ENCODE measurements at regions not wholly inside any gene's neighbourhood (a gene's known extent, or its start where the extent isn't known, plus 50 kb on each side); places are given as distances from the start of the nearest gene placed in this dataset.
"Not testable (repeated sequence)": the region's sequence is repeated elsewhere in the genome, so short reads cannot be mapped to it uniquely, and the experiment has no call there.

DNA sequence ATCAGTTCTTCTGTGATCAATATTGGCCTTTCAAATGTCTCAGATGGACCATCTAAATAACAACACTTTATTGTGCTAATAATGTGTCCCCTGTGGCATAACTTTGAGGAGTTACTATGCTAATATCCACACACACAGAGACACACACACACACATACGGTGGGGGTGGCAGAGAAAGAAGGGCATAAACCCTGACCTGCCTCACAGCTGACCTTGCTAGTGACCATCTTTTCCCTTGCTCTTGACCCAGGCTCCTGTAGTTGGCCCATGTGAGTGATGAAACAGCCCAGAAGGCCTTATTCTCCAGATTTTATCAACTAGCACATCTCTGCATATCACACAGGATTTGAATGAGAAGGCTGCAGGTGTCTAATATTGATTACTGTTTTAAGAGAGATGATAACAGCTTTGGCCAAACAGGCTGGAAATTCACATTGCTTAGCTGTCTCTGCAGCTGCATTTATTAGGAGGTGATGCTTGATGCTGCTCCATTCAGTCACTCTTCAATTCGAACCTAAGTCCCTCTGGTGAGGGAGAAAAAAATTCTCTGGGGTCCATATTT lies 176.4 kb downstream of the ACTR3 start:
- DNase-seq (ENCODE audit: low read depth) = no peak

DNA sequence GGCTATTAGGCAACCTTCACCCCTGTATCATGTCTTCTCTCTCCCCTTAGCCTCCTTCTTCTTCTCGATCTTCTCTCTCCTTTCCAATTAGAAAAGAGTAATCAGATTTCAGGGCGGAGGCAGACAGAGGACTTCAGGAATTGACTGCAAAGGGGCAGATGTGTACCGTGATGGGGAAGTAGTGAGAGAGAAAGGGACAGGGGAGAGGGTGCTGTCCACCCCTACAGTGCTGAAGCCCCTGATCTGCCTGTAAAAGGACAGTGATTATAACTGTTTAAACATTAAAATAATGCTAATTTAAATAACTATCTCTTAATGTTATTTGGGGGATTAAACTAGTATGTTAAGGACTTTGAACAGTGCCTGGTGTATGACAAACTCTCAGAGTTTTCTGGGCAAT lies 178.5 kb downstream of the ACTR3 start:
- DNase-seq (ENCODE audit: low read depth) = no peak

DNA sequence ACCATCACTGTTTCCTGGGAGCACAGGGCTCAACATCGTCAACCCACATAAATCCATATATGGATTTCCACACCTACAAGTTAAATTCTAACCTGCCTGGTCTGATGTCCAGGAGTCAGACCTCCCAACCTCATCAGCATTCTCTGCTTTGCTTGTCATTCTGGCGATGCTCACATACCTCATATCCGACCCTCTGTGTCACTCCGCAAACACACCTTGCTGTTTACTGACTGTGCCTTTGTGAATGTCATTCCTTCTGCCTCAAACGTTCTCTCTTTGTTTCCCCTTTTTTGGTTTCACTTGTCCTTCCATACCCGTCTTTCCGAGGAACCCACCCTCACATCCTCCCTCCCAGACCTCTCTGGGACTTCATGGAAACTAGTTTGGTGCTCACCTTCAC lies 187.1 kb downstream of the ACTR3 start:
- no peak for DNase-seq (ENCODE audit: low read depth)

DNA sequence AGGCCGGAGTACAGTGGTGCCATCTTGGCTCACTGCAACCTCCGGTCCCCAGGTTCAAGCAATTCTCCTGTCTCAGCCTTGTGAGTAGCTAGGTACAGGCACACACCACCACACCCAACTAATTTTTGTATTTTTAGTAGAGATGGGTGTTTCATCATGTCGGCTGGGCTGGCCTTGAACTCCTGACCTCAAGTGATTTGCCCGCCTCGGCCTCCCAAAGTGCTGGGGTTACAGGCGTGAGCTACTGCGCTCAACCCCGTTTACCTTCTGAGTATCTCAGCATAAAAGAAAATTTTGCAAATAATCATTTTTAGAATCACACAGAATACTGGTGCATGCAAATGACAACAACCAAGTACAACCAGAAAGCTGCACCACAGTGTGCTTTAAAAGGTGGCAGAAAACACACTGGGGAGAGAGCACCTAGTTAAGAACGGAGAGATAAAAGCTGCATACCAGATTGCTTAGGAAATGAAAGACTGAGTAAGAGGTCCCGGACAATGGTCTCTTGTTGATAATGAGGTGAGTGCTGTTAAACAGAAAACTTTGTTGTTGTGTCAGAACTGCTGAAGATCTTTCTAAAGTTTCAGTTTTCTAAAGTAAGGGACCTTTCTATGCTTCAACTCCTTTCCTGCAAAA lies 189.6 kb downstream of the ACTR3 start:
- no peak for DNase-seq (ENCODE audit: low read depth)

DNA sequence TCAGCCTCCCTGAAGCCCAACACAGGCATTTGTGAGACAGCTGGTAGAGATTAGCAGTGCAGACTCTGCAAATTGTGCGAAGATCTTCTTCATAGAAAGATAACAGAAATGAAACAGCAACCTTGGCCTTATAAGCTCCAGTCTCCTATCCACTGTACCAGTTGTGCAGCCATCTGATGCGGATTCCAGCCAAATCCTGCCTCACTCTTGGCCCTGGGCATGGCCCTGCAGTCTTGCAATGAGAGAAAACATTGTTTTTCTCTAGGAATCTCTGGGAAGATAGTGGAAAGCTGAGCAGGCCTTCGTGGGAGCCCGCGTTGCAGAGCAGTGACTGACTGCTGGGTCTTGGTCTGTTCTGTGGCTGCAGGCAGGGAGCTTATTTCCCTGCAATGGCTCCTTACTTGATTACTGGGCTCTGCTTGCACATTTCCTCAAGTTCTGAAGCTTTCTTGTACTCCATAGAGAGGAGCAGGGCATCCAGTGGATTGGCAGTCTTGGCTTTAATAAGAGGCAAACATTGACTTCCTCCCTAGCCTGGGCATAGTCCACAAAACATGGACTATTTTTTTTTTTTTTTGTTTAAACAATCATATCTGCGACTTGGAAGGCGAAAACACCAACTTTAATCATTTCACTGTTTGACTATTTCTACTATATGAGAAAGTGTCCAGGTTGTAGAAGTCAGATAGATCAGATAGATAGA lies 193.0 kb downstream of the ACTR3 start:
- no peak for DNase-seq (ENCODE audit: low read depth)

DNA sequence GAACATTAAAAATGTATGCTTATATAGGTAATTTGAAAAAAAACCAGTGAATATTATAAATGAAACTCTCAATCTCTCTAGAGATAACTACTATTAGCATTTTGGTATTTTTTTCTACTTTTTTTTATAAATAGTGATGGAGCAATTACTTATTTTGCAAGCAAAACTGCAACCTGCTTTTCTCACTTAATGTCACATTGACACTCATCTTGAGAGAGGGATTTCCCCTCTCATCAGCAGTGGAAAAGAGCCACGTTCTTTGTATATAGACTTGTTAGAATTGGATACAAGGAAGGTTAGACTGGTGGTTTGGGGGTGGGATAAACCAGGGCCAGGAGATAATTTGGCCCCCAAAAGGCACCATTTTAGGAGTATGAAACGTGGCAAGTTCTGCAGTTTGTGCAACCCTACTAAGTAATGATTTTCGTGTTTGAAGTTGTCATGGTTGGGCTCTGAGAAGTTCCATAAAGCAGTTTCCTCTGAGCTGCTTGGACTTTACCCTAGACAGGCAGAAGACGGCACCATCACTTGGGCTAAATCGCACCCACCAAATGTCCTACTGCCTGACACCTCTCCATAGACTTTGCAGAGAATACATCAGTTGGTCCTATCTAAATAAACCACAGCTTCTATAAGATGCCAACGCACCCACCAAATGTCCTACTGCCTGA lies 194.0 kb downstream of the ACTR3 start:
- DNase-seq (ENCODE audit: low read depth) = no peak

DNA sequence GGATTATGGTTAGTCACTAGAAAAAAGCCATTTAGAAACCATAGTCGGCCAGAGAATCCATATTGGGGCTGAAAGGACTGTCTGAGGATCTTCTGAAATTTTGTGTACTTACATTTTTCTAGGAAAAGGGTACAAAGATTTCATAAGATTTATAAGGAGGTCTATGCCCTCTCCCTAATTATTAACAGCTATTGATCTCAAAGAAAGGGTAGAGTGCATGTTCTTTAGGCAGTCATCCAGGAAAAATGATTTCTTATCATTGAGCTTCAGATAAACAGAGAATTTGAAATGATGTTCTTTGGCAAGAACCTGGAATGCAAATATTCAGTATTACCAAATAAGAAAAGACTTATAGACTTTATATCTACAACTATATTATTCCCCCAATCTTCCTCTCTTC lies 195.3 kb downstream of the ACTR3 start:
- DNase-seq (ENCODE audit: low read depth) = no peak

DNA sequence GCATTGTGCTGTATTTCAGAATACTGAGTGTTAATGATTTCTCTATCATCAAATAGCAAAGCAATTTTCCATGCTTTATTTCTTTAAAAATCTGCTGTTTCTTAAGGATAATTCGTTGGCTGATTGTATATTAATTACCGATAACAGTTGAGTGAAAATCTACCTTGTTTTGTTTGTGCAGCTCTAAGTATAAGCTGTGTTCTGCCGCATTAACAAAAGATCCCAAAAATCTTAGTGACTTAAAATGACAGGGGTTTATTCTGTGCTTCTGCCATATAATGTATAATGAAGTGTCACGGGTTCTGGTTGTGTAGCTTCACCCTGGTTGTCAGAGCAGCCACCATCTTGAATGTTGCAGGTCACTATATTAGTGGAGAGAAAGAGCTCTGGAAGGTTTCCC lies 196.1 kb downstream of the ACTR3 start:
- no peak for DNase-seq (ENCODE audit: low read depth)

DNA sequence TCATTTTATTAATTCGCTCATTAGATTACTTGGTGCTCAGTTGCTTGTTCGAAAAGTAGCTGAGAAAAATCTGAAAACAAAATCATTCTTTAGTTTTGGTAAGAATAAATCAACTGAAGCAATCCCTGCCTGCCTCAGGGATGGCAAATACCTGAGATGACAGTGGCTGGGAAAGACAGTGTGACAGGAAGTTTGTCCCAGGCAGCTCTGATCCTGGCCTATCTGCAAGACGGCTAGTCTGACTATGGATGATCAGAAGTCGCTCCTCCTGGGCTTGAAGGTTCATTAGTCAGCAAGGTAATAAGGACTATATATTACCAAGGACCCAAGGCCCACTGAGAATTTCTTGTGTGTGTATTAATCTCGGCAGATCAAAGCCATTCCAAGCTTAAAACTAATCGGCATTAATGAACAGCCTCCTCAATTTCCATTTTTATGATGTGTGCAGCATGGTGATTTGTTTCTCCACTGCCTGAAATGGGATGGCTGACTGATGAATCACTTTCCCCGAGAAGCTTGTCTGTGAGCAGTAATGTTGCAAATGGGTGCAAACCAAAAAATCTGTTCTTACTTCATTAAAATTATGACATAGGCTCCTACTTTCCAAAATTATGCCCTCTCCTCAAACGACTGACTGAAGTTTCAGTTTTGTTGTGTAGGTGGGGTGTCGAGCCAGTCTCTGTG lies 199.9 kb downstream of the ACTR3 start:
- DNase-seq (ENCODE audit: low read depth) = no peak

DNA sequence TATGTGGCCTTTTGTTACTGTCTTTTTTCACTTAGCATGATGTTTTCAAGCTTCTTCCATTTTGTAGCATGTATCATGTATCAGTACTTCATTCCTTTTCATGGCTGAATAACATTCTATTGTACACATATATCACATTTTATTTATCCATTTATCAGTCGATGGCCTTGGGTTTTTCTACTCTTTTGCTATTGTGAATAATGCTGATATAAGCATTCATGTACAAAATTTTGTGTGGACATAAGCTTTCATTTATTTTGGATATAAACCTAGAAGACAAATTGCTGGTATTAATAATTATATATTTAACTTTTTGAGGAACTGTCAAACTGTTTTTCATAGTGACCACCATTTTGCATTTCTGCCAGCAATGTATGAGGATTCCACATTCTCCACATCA lies 201.1 kb downstream of the ACTR3 start:
- no peak for DNase-seq (ENCODE audit: low read depth)

DNA sequence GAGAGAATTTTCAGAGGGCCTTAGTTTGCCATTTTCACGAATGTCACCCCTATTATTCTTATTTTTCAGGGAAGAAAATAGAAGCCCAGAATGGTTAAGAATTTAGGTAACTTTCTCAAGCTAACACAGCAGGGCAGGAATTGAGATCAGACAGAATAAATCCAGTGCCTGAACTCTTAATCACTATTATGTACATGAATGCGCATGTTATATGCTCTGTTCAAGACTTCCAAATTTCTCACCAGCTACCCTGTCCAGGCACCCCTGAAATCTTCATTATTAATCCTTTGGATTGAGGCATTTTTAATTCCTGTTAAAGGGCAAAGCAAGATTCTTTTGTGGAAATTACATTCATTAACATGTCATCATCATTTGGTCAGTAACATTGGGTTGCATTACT lies 218.4 kb downstream of the ACTR3 start:
- DNase-seq (ENCODE audit: low read depth) = no peak

DNA sequence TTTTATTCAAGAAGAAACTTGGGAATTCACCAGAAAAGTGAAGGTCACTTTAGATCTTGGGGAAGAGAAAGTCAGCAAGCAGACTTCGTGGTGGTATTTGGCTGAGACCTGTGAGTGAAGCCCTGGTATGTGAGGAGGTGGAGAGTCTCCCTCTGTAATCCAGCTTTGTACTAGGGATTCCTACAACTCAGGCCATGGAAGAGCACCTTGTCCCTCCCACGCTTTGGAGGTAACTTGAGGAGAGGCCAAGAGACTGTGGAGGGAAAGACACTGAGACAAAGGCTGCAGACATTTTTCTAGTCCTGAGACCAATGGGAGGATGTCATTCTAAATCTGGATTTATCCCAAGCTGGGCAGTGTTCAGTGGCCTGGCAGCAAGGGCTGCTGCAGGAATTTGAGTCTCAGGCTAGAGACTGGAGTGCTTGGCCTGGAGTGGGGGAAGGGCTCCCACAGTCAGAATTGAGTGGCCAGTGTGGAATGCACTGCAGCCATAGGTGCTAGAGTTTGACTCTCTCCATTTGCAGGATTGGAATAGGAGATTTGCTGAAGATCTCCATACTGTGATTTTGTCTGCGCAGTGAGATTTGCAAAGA lies 219.0 kb downstream of the ACTR3 start:
- DNase-seq (ENCODE audit: low read depth) = no peak

DNA sequence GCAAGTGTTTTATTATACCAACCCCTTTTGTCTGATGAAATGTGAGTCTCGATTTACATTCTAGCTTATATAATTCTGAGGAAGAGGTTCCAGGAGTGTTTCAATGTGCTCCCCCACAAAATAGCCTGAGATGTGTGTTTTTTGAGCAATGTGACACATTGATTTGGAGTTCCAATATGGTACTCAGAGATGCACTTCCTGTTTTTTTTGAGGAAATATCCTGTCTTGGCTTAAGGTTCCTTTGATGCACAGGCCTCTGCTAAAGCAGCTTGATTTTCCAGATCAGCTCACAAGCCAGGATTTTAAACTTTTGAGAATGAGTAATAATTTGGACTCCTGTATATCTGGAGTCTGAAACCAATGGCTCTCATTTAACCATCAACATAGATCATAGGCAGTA lies 221.4 kb downstream of the ACTR3 start:
- DNase-seq (ENCODE audit: low read depth) = no peak

DNA sequence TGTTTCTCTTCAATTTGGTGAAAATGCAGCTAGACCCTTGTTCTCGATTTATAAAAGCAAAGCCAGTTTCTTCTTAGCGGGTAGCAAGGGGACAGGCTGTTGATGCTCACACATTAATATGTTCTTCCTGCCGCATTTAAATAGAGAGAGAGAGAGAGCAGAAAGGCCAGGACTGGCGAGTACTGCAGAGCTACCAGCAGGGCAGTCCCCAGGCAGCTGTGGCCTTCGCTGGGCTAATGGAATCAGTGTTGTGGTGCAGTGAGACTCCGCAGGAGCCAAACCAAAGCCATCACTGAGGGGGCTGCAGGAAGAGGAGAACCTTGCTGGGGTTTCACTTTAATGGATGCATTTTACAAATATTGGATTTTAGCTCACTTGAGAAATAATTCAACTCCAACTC lies 223.6 kb downstream of the ACTR3 start:
- DNase-seq (ENCODE audit: low read depth) = no peak

DNA sequence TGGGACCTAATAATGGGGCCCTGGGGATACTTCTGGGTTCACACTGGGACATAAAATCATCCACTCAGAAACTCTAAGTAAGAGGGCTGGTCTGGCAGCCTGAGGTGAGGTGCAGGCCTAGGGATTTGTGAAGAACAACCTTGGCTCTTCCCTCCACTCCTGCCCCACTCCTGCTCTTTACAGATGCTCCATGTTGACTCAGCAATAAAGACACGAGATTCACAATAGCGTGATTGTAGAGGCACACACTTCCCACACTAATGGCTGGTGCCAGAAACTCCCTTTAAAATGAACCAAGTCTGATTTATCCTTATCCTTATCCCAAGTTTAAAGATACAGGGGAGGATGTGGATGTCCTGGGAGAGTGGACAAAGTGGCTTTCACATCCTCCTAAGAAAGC lies 228.2 kb downstream of the ACTR3 start:
- DNase-seq (ENCODE audit: low read depth) = no peak

DNA sequence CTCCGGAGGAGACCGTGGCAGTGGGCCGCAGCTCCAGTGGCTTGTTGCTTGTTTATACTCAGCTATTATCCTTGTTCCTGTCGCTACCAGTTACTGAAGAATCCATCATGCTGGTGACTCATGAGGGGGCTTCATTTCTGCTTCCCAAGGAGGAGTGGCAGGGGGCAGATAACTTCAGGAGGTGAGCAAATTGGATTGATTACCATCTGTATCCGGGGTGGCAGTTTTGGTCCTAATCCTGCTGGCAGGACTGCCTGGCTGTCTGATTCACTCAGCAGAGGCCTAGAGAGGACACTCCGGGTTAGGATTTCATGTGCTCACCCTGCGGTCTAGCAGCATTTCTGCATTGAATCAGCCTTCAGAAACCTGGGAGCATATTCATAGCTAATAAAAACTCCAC lies 230.0 kb downstream of the ACTR3 start:
- no peak for DNase-seq (ENCODE audit: low read depth)

DNA sequence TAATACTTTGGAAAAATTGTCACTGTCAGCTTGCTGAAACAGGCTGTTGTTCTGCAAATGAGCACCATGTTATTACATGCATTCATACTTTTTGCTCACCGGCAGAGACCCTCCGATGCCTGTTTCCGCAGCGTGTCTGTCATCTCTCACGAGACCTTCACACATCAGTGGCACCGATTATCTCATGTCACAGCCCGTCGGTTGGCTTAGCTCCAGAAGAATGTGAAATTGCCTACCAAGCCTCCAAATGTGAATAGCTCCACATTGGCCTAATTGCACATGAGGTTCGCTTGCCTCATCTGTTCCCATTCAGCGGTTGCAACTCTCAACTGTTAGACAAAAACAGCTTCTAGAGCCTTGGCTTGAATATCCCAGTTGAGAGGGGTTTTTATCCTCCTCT lies 233.0 kb downstream of the ACTR3 start:
- no peak for DNase-seq (ENCODE audit: low read depth)

DNA sequence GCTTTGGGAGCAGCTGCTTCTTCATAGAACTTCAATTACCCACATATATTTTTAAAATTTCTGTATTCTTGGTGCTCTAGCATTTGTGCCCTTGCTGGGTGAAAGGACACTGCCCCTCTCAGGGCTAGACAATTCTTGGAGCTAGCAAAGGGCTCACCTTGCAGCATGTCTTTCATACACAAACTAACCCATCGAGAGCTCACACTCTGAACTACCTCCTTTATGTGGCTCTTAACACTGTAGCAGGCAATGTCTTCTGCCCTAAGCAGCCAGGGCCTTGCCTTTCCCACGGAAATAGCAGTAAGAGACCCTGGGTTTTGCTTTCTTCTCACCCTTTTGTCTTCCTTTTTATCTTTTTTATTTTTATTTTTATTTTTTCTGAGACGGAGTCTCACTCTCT lies 234.0 kb downstream of the ACTR3 start:
- no peak for DNase-seq (ENCODE audit: low read depth)

DNA sequence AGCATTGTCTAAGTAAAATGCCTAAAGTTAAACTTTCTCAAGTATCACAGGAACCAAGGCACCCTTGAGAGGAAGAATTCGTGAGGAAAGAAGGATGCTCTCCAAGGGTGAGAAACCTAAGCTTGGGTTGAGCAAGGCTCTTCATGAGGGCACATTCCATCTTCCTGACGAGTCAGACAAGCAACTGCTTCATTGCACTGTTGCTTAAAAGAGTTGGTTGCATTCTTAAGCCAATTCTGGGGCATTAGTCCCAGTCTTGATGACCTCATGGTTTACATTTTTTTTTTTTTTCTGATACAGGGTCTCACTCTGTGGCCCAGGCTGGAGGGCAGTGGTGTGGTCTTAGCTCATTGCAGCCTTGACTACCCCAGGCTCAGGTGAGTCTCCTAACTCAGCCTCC lies 237.5 kb downstream of the ACTR3 start:
- DNase-seq (ENCODE audit: low read depth) = no peak

DNA sequence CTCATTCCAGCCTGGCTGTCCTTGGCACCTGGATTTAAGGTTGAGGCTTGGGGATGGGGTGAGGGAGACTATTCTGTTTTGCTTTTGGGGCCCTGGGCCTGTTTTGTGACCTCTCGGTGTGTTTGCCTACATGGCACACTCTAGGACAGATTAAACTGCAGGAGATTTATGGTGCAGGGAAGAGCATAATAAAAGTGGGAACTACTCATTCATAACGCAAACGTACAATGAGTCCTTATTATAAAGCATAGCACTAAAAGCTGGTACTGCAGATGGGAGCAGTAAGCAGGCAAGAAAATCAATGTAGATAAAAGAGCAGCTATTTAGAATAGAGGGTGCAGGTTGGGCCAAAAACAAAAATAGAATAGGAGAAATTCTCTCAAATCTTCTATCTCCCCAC lies 238.4 kb downstream of the ACTR3 start:
- DNase-seq (ENCODE audit: low read depth) = no peak

DNA sequence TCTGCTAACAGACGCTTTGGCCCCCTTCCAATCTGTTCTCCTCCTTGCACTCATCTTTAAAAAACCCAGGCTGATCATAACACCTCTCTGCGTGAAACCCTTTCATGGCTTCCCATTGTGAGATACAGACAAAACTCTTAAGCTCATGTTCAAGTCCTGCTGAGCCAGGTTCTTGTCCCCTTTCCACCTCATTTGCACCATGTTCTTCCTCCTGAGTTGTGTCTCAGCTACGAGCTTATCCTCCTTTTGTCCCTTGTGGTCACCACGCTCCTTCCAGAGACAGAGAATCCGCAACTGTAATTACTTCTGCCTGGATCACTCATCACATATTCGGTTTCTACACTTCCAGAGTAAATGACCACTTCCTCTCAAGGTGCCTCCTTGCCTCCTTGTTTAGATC lies 238.8 kb downstream of the ACTR3 start:
- DNase-seq (ENCODE audit: low read depth) = no peak

DNA sequence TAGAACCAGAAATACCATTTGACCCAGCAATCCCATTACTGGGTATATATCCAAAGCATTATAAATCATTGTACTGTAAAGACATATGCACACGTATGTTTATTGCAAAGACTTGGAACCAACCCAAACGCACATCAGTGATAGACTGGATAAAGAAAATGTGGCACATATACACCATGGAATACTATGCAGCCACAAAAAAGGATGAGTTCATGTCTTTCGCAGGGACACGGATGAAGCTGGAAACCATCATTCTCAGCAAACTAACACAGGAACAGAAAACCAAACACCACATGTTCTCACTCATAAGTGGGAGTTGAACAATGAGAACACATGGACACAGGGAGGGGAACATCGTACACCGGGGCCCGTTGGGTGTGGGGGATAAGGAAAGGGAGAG lies 242.2 kb downstream of the ACTR3 start:
- DNase-seq (ENCODE audit: low read depth) = not testable (repeated sequence)
